Gastroesophageal sphincter (tissue), 4 donors: ENCODE measurements at regions not wholly inside any gene's neighbourhood (a gene's known extent, or its start where the extent isn't known, plus 50 kb on each side); places are given as distances from the start of the nearest gene placed in this dataset.

Experiments used
- ATAC-seq: fragments of 150-250 bp; one replicate; pipeline ENCODE4 v1.9.1; 2016; ENCODE audit warnings: mild to moderate bottlenecking, moderate library complexity
- H3K27ac ChIP-seq, 4 donors: fragments of 200-600 bp; sonication (generic) in 3 of 4; 1 replicate in 3 of 4; 2 replicates in 1 of 4; pipeline ENCODE4 v1.5.1; 2016 to 2019
- H3K27me3 ChIP-seq: fragments of 200-600 bp; sonication (generic); one replicate; pipeline ENCODE4 v1.5.1; 2019
- H3K36me3 ChIP-seq, 2 donors: fragments of 200-600 bp; sonication (generic); one replicate each; pipeline ENCODE4 v1.5.1; 2019; ENCODE audit warnings: control low read depth in 1 of 2
- H3K4me1 ChIP-seq, 3 donors: fragments of 200-600 bp; sonication (generic); 1 replicate in 2 of 3; 2 replicates in 1 of 3; pipeline ENCODE4 v1.5.1; 2016 to 2019; ENCODE audit warnings: control low read depth in 2 of 3
- H3K4me3 ChIP-seq, 2 donors: fragments of 200-600 bp; sonication (generic); one replicate each; pipeline ENCODE4 v1.5.1; 2019; ENCODE audit warnings: mild to moderate bottlenecking in 1 of 2, moderate library complexity in 1 of 2
- H3K9me3 ChIP-seq, 3 donors: fragments of 200-600 bp; sonication (generic); one replicate each; pipeline ENCODE4 v1.5.1; 2017 to 2019; ENCODE audit warnings: control low read depth in 2 of 3
- EP300 ChIP-seq: sonication (generic); formaldehyde crosslinking; IDR thresholded peaks from one replicate; pipeline ENCODE4 v1.6.1; 2017; ENCODE audit warnings: antibody characterized with exemption, mild to moderate bottlenecking
- POLR2A ChIP-seq, 2 donors: fragments of 450-650 bp; IDR thresholded peaks; one replicate each; pipeline ENCODE4 v1.6.1; 2017; ENCODE audit warnings: antibody characterized with exemption in 2 of 2, mild to moderate bottlenecking in 2 of 2, moderate library complexity in 1 of 2
- POLR2AphosphoS5 ChIP-seq: sonication (generic); formaldehyde crosslinking; IDR thresholded peaks from one replicate; pipeline ENCODE4 v1.6.1; 2017; ENCODE audit warnings: antibody characterized with exemption
- WGBS, 2 donors: methylation state at CpG; one replicate each; pipeline ENCODE4 v1.1.5; 2018; ENCODE audit warnings: low coverage in 1 of 2; 5-methylcytosine and 5-hydroxymethylcytosine counted together
- TF ChIP-seq, protein P1 (sequence below), 4 experiments: fragments of 200-600 bp in 2 of 4; fragments of 450-650 bp in 2 of 4; sonication (generic) in 1 of 4; IDR thresholded peaks; one replicate each; pipeline ENCODE4 v1.5.1; 2017 to 2019; ENCODE audit warnings: antibody characterized with exemption in 4 of 4, mild to moderate bottlenecking in 2 of 4, moderate library complexity in 2 of 4

DNA sequence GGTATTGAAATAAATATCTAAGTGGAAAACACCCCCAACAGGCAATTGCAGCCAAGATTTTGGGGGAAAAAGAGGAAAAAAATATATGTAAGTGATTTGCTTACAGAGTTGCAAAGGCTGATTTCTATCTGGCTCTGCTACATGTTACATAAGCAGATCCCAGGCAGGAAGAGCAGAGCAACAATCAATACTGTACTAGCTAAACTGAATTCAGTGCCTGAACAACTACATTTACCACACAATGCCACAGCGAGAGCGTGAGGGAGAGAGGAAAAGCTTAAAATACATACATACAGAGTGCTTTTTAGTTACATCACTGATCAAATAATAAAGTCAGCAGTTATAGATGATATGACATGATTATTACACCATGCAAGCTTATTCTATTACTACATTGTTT, 665.6 kb upstream of the ARGLU1 start:
- no peak for TF ChIP-seq POLR2AphosphoS5
- no peak for TF ChIP-seq POLR2A (IDR thresholded peaks at IDR 0.05)
- no peak for TF ChIP-seq EP300
- TF ChIP-seq, protein P1, sequence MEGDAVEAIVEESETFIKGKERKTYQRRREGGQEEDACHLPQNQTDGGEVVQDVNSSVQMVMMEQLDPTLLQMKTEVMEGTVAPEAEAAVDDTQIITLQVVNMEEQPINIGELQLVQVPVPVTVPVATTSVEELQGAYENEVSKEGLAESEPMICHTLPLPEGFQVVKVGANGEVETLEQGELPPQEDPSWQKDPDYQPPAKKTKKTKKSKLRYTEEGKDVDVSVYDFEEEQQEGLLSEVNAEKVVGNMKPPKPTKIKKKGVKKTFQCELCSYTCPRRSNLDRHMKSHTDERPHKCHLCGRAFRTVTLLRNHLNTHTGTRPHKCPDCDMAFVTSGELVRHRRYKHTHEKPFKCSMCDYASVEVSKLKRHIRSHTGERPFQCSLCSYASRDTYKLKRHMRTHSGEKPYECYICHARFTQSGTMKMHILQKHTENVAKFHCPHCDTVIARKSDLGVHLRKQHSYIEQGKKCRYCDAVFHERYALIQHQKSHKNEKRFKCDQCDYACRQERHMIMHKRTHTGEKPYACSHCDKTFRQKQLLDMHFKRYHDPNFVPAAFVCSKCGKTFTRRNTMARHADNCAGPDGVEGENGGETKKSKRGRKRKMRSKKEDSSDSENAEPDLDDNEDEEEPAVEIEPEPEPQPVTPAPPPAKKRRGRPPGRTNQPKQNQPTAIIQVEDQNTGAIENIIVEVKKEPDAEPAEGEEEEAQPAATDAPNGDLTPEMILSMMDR (IDR thresholded peaks at IDR 0.05) = no peak
- H3K4me3 ChIP-seq = no peak overlapping the region
- H3K27me3 ChIP-seq = peaks cover 3% of the 10 kb centered on the region
- no peak for ATAC-seq
- no peaks in the 10 kb centered on the region for H3K4me1 ChIP-seq
- no peak overlapping the region for H3K27ac ChIP-seq
- no peaks in the 10 kb centered on the region for H3K9me3 ChIP-seq
- no peaks in the 10 kb centered on the region for H3K36me3 ChIP-seq
- 75 to 91% methylated on average over 2 of the region's 2 CpGs for WGBS, 2 donors

- TF ChIP-seq EP300 = no peak
- no peak for TF ChIP-seq POLR2A (IDR thresholded peaks at IDR 0.05)
- TF ChIP-seq, protein P1 (IDR thresholded peaks at IDR 0.05) = no peak
- no peak for TF ChIP-seq POLR2AphosphoS5
- no peak overlapping the region for H3K27ac ChIP-seq
- no peaks in the 10 kb centered on the region for H3K4me1 ChIP-seq
- no peak overlapping the region for H3K4me3 ChIP-seq
- no peaks in the 10 kb centered on the region for H3K36me3 ChIP-seq
- no peaks in the 10 kb centered on the region for H3K9me3 ChIP-seq
- WGBS, 2 donors = 67% methylated on average over 7 of the region's 7 CpGs; no CpG with 5 or more reads in 1 of the 2 donors
- no peak for ATAC-seq
- peaks cover 5% of the 10 kb centered on the region for H3K27me3 ChIP-seq
These were observed 664.0 kb upstream of the ARGLU1 start for GRCh38 chr13:107231944-107232343.

GRCh38 chr13:107223867-107224266, 655.9 kb upstream of the ARGLU1 start:
- no peaks in the 10 kb centered on the region for H3K36me3 ChIP-seq
- ATAC-seq = no peak

DNA sequence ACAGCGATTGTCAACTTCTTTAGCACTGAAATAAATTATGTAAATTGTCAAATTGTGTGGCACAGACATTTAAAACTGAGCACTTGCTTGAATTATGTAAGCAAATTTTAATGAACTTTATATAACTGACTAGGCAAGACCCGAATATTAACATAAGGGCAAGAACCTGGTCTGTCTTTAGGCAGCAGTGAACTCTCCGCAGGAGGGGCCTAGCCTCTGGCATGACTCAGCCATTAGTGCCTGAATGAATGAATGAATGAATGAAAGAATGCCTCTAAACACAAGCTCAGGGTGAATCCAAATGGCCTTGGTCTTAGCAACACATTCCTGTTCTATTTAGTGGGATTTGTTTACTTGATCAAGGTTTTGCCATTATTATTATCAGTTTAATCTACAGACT, 654.7 kb upstream of the ARGLU1 start:
- Histone ChIP-seq H3K27ac (no peak overlapping the region), H3K36me3 (no peaks in the 10 kb centered on the region), H3K9me3 (no peaks in the 10 kb centered on the region), H3K27me3 (peaks cover 16% of the 10 kb centered on the region), H3K4me3 (no peak overlapping the region), H3K4me1 (no peaks in the 10 kb centered on the region)
- 58 to 63% methylated on average over 3 of the region's 3 CpGs for WGBS, 2 donors
- TF ChIP-seq POLR2A (IDR thresholded peaks at IDR 0.05) (no peak), POLR2AphosphoS5 (no peak), EP300 (no peak)
- TF ChIP-seq, protein P1 (IDR thresholded peaks at IDR 0.05) = no peak
- ATAC-seq = no peak

More at GRCh38 chr13:107223867-107224266, 655.9 kb upstream of the ARGLU1 start:
- peaks cover 13% of the 10 kb centered on the region for H3K27me3 ChIP-seq
- H3K9me3 ChIP-seq = no peaks in the 10 kb centered on the region
- H3K27ac ChIP-seq = no peak overlapping the region
- no peaks in the 10 kb centered on the region for H3K4me1 ChIP-seq
- H3K4me3 ChIP-seq = no peak overlapping the region
- no peak for TF ChIP-seq POLR2A (IDR thresholded peaks at IDR 0.05)
- TF ChIP-seq, protein P1 (IDR thresholded peaks at IDR 0.05) = no peak
- no peak for TF ChIP-seq EP300
- no peak for TF ChIP-seq POLR2AphosphoS5

GRCh38 chr13:107220245-107220644, 652.3 kb upstream of the ARGLU1 start:
- ATAC-seq = no peak
- no peak overlapping the region for H3K4me3 ChIP-seq

More at GRCh38 chr13:107220245-107220644, 652.3 kb upstream of the ARGLU1 start:
- Histone ChIP-seq H3K9me3 (no peaks in the 10 kb centered on the region), H3K27ac (no peak overlapping the region), H3K27me3 (peaks cover 14% of the 10 kb centered on the region), H3K4me1 (no peaks in the 10 kb centered on the region), H3K36me3 (no peaks in the 10 kb centered on the region)
- TF ChIP-seq POLR2A (IDR thresholded peaks at IDR 0.05) = no peak
- no peak for TF ChIP-seq POLR2AphosphoS5
- no peak for TF ChIP-seq EP300
- TF ChIP-seq, protein P1 (IDR thresholded peaks at IDR 0.05) = no peak
- WGBS, 2 donors = 61 to 79% methylated on average over 2 of the region's 2 CpGs
